HG02588 (cell line): ENCODE measurements at regions not wholly inside any gene's neighbourhood (a gene's known extent, or its start where the extent isn't known, plus 50 kb on each side); places are given as distances from the start of the nearest gene placed in this dataset.

Experiments used
- ATAC-seq: cut with Tn5 transposase; IDR thresholded peaks from one replicate; pipeline ENCODE4 v1.9.1; 2021; ENCODE audit warnings: mild to moderate bottlenecking, moderate library complexity; ENCODE audit not compliant: unreplicated experiment

- ATAC-seq: no peak
Observed at GRCh38 chr17:71227841-71228240, 893.0 kb upstream of the SOX9 start.

GRCh38 chr17:71229070-71229469, 891.8 kb upstream of the SOX9 start:
- ATAC-seq: no peak

- no peak for ATAC-seq
Observed at GRCh38 chr17:71232801-71233559, 887.8 kb upstream of the SOX9 start.

- ATAC-seq: no peak
Observed at GRCh38 chr17:71234349-71234748, 886.5 kb upstream of the SOX9 start.

- ATAC-seq: no peak
Observed at GRCh38 chr17:71237903-71238538, 882.8 kb upstream of the SOX9 start.

GRCh38 chr17:71247441-71248015, 873.3 kb upstream of the SOX9 start:
- ATAC-seq: no peak

- ATAC-seq: no peak
Observed at GRCh38 chr17:71251276-71251675, 869.5 kb upstream of the SOX9 start.

- no peak for ATAC-seq
Observed at GRCh38 chr17:71251951-71252350, 868.9 kb upstream of the SOX9 start.

GRCh38 chr17:71252436-71252835, 868.4 kb upstream of the SOX9 start:
- no peak for ATAC-seq

GRCh38 chr17:71257096-71257495, 863.7 kb upstream of the SOX9 start:
- ATAC-seq: no peak

GRCh38 chr17:71260366-71260940, 860.4 kb upstream of the SOX9 start:
- no peak for ATAC-seq

- no peak for ATAC-seq
Observed at GRCh38 chr17:71262586-71262985, 858.2 kb upstream of the SOX9 start.

GRCh38 chr17:71267668-71268067, 853.2 kb upstream of the SOX9 start:
- ATAC-seq: no peak

GRCh38 chr17:71269201-71269600, 851.6 kb upstream of the SOX9 start:
- ATAC-seq: no peak

- no peak for ATAC-seq
Observed at GRCh38 chr17:71273441-71273840, 847.4 kb upstream of the SOX9 start.

GRCh38 chr17:71276079-71276478, 844.7 kb upstream of the SOX9 start:
- no peak for ATAC-seq

GRCh38 chr17:71283486-71283885, 837.3 kb upstream of the SOX9 start:
- no peak for ATAC-seq

- no peak for ATAC-seq
Observed at GRCh38 chr17:71284032-71284755, 836.6 kb upstream of the SOX9 start.

- ATAC-seq: no peak
Observed at GRCh38 chr17:71286625-71287024, 834.2 kb upstream of the SOX9 start.

- no peak for ATAC-seq
Observed at GRCh38 chr17:71287071-71287823, 833.6 kb upstream of the SOX9 start.

GRCh38 chr17:71292006-71292405, 828.8 kb upstream of the SOX9 start:
- no peak for ATAC-seq
